ENCODE measurements at regions not wholly inside any gene's neighbourhood (a gene's known extent, or its start where the extent isn't known, plus 50 kb on each side); places are given as distances from the start of the nearest gene placed in this dataset.

DNA sequence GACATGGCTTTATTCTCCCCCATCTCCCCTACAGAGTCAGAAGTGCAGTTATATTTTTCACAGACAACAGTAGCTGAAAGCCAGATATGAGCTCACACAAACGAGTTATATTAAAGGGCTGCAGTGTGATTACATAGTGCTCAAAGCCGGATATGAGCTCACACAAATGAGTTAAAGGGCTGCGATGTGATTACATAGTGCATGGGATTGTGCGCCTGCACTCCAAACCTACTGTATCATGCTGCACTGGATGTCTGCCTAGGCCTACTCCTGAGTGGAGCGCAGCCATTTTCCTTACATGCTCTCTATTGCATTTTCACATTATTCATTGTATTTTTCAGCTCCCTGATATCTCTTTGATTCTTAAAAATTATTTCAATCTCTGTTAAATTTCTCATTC, 414.6 kb upstream of the LARGE1 start:
- Histone ChIP-seq H3K27me3 (ENCODE audit: control insufficient read depth in 1 of 2, insufficient read depth in 2 of 2, low read length in 2 of 2) (no peaks in the 10 kb centered on the region; a peak in 1 of 5 replicates), H3K9ac (ENCODE audit: insufficient read depth, low read depth, low read length) (no peak overlapping the region), H2AFZ (ENCODE audit: low read length) (no peak overlapping the region), H3K9me3 (ENCODE audit: low read length) (peaks cover 12% of the 10 kb centered on the region), H4K20me1 (ENCODE audit: insufficient read depth, low read length) (no peaks in the 10 kb centered on the region), H3K4me2 (ENCODE audit: low read depth, low read length) (no peak overlapping the region), H3K36me3 (replicated peaks in 1 of 2; ENCODE audit: control insufficient read depth in 1 of 2, insufficient read depth in 2 of 2, low read length in 2 of 2) (no peaks in the 10 kb centered on the region), H3K79me2 (ENCODE audit: insufficient read depth, low read length) (no peaks in the 10 kb centered on the region), H3K27ac (ENCODE audit: extremely low read length, insufficient read depth, low read length) (no peak overlapping the region), H3K4me1 (ENCODE audit: insufficient read depth, low read length) (no peaks in the 10 kb centered on the region), H3K4me3 (replicated peaks in 1 of 3; ENCODE audit: insufficient read depth in 1 of 3, low read depth in 2 of 3, low read length in 3 of 3) (no peak overlapping the region)
- no peak for FAIRE-seq
- no peak for ATAC-seq
- in situ Hi-C loops (cut with HindIII; ENCODE audit: extremely low pct_ligation_motif_present, low pct_unique_long_range_greater_than_20kb), result no loop called here
- intact Hi-C loops (cut with micrococcal nuclease; ENCODE audit: unreplicated experiment), result loop anchor here (5.0 kb wide), 1 partner anchor 1258 kb away; no protein-coding TSS in a partner anchor
- TF ChIP-seq, protein P1, sequence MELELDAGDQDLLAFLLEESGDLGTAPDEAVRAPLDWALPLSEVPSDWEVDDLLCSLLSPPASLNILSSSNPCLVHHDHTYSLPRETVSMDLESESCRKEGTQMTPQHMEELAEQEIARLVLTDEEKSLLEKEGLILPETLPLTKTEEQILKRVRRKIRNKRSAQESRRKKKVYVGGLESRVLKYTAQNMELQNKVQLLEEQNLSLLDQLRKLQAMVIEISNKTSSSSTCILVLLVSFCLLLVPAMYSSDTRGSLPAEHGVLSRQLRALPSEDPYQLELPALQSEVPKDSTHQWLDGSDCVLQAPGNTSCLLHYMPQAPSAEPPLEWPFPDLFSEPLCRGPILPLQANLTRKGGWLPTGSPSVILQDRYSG (CRISPR knock-in tag; IDR thresholded peaks at IDR 0.05), result no peak
- no peak for TF ChIP-seq TBL1XR1 (IDR thresholded peaks at IDR 0.05; ENCODE audit: borderline replicate concordance, low read length, partially characterized antibody)
- TF ChIP-seq, protein P2, sequence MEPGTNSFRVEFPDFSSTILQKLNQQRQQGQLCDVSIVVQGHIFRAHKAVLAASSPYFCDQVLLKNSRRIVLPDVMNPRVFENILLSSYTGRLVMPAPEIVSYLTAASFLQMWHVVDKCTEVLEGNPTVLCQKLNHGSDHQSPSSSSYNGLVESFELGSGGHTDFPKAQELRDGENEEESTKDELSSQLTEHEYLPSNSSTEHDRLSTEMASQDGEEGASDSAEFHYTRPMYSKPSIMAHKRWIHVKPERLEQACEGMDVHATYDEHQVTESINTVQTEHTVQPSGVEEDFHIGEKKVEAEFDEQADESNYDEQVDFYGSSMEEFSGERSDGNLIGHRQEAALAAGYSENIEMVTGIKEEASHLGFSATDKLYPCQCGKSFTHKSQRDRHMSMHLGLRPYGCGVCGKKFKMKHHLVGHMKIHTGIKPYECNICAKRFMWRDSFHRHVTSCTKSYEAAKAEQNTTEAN (CRISPR knock-in tag; conservative IDR thresholded peaks at IDR 0.05), result no peak
- TF ChIP-seq ZNF768 (CRISPR knock-in tag; IDR thresholded peaks at IDR 0.05), result no peak
- no peak for TF ChIP-seq ZNF496 (CRISPR knock-in tag; IDR thresholded peaks at IDR 0.05; ENCODE audit: insufficient replicate concordance)
- TF ChIP-seq ZNF160 (CRISPR knock-in tag; IDR thresholded peaks at IDR 0.05), result no peak
- no peak for TF ChIP-seq CHD4 (IDR thresholded peaks at IDR 0.05; ENCODE audit: borderline replicate concordance, low read length)
- WGBS (ENCODE audit: low lambda C conversion rate), result 42% methylated on average over 5 of the region's 5 CpGs
- ChIA-PET CTCF (ENCODE audit: low intra/inter-chr PET ratio, low total read pairs) (no interaction called here), POLR2A (no interaction called here)
- no TSS peak for BruUV-seq (replicated peaks)
- no peak for DNase-seq (ENCODE audit: low spot score)

DNA sequence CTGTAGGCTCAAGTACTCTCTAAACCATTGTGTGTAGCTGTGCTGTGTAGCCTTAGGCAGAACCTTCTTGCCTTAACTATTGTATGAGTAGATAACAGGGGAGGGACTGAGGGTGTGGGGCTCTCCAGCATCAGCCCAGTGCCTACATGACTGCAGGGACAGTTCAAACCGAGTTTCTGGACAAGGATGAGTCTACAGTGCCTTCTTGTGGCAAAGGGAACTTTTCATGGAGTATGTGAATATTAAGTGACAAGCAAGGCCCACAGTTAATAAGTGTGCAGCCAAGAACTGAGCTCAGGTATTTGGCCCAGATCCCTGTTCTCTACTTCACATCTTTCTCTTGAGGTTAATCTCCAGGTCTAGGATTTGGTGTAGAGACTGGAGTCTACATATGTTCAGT, 424.4 kb upstream of the LARGE1 start:
- intact Hi-C loops (cut with micrococcal nuclease; ENCODE audit: unreplicated experiment) (no loop called here), in situ Hi-C loops (cut with HindIII; ENCODE audit: extremely low pct_ligation_motif_present, low pct_unique_long_range_greater_than_20kb) (no loop called here)
- no peak overlapping the region for H2AFZ ChIP-seq (ENCODE audit: low read length)
- H3K4me2 ChIP-seq (ENCODE audit: low read depth, low read length), result no peak overlapping the region
- H3K36me3 ChIP-seq (replicated peaks in 1 of 2; ENCODE audit: control insufficient read depth in 1 of 2, insufficient read depth in 2 of 2, low read length in 2 of 2), result no peaks in the 10 kb centered on the region
- H4K20me1 ChIP-seq (ENCODE audit: insufficient read depth, low read length), result no peaks in the 10 kb centered on the region
- no peak overlapping the region for H3K4me3 ChIP-seq (replicated peaks in 1 of 3; ENCODE audit: insufficient read depth in 1 of 3, low read depth in 2 of 3, low read length in 3 of 3)
- H3K79me2 ChIP-seq (ENCODE audit: insufficient read depth, low read length), result no peaks in the 10 kb centered on the region
- no peaks in the 10 kb centered on the region for H3K9me3 ChIP-seq (ENCODE audit: low read length)
- H3K27me3 ChIP-seq (ENCODE audit: control insufficient read depth in 1 of 2, insufficient read depth in 2 of 2, low read length in 2 of 2), result no peaks in the 10 kb centered on the region
- ChIA-PET POLR2A (no interaction called here), CTCF (ENCODE audit: low intra/inter-chr PET ratio, low total read pairs) (no interaction called here)
- H3K4me1 ChIP-seq (ENCODE audit: insufficient read depth, low read length), result no peaks in the 10 kb centered on the region
- FAIRE-seq, result no peak
- H3K9ac ChIP-seq (ENCODE audit: insufficient read depth, low read depth, low read length), result no peak overlapping the region
- TF ChIP-seq, protein P3, sequence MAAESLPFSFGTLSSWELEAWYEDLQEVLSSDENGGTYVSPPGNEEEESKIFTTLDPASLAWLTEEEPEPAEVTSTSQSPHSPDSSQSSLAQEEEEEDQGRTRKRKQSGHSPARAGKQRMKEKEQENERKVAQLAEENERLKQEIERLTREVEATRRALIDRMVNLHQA (CRISPR knock-in tag; IDR thresholded peaks at IDR 0.05), result no peak
- TF ChIP-seq, protein P4, sequence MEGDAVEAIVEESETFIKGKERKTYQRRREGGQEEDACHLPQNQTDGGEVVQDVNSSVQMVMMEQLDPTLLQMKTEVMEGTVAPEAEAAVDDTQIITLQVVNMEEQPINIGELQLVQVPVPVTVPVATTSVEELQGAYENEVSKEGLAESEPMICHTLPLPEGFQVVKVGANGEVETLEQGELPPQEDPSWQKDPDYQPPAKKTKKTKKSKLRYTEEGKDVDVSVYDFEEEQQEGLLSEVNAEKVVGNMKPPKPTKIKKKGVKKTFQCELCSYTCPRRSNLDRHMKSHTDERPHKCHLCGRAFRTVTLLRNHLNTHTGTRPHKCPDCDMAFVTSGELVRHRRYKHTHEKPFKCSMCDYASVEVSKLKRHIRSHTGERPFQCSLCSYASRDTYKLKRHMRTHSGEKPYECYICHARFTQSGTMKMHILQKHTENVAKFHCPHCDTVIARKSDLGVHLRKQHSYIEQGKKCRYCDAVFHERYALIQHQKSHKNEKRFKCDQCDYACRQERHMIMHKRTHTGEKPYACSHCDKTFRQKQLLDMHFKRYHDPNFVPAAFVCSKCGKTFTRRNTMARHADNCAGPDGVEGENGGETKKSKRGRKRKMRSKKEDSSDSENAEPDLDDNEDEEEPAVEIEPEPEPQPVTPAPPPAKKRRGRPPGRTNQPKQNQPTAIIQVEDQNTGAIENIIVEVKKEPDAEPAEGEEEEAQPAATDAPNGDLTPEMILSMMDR (CRISPR knock-in tag; IDR thresholded peaks at IDR 0.05), result peak; percentile 24; the same call in 1 of the 2 replicates
- TF ChIP-seq DR1 (CRISPR knock-in tag; IDR thresholded peaks at IDR 0.05), result no peak
- TF ChIP-seq, protein P5, sequence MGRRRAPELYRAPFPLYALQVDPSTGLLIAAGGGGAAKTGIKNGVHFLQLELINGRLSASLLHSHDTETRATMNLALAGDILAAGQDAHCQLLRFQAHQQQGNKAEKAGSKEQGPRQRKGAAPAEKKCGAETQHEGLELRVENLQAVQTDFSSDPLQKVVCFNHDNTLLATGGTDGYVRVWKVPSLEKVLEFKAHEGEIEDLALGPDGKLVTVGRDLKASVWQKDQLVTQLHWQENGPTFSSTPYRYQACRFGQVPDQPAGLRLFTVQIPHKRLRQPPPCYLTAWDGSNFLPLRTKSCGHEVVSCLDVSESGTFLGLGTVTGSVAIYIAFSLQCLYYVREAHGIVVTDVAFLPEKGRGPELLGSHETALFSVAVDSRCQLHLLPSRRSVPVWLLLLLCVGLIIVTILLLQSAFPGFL (CRISPR knock-in tag; IDR thresholded peaks at IDR 0.05), result no peak
- TF ChIP-seq STAG1 (CRISPR knock-in tag; IDR thresholded peaks at IDR 0.05), result 0 out of 2 replicates have a peak, but pooled peaks have one; percentile 5
- WGBS (ENCODE audit: low lambda C conversion rate), result 15% methylated on average over 1 of the region's 1 CpG
- ATAC-seq, result no peak
- no TSS peak for BruUV-seq (replicated peaks)
- DNase-seq (ENCODE audit: low spot score), result no peak
- H3K27ac ChIP-seq (ENCODE audit: extremely low read length, insufficient read depth, low read length), result no peak overlapping the region

Measured in HepG2 (cell line).